ENCODE measurements at regions not wholly inside any gene's neighbourhood (a gene's known extent, or its start where the extent isn't known, plus 50 kb on each side); places are given as distances from the start of the nearest gene placed in this dataset.

DNA sequence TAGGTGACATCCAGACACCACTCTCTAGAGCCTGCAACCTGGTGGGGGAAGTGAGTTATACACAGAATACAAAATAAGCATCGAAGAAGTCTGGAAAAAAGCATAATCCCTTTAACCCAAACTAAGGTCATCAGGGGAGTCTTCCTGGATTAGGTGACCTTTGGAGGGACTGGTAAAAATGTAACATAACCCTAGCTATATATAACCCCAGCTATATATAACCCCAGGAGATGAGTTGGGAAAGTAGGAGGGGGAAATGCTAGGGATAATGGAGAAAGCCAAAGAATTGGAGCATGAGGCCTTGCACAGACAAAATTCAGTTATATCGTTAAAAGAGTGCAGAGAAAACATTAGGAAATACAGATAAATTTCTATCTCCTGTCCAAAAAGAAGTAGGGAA, 164.8 kb downstream of the QRSL1 start:
- Histone ChIP-seq H3K27ac (ENCODE audit: low read depth in 1 of 2, low read length in 2 of 2) (no peak overlapping the region), H3K36me3 (ENCODE audit: control insufficient read depth in 4 of 4, insufficient read depth in 3 of 4, low read depth in 1 of 4, low read length in 3 of 4) (no peaks in the 10 kb centered on the region), H3K4me3 (ENCODE audit: low read depth in 1 of 3, low read length in 3 of 3) (no peak overlapping the region), H3K27me3 (ENCODE audit: control insufficient read depth in 4 of 4, insufficient read depth in 4 of 4, low read length in 3 of 4) (no peaks in the 10 kb centered on the region), H3K4me1 (ENCODE audit: control insufficient read depth in 4 of 4, insufficient read depth in 4 of 4, low read length in 3 of 4) (peaks cover 2 to 18% (median 4%) of the 10 kb centered on the region in 4 donors), H3K9ac (ENCODE audit: low read depth in 1 of 2, low read length in 2 of 2) (no peak overlapping the region), H3K9me3 (ENCODE audit: control insufficient read depth in 4 of 4, low read length in 3 of 4) (no peaks in the 10 kb centered on the region)
- TF ChIP-seq, protein P1, sequence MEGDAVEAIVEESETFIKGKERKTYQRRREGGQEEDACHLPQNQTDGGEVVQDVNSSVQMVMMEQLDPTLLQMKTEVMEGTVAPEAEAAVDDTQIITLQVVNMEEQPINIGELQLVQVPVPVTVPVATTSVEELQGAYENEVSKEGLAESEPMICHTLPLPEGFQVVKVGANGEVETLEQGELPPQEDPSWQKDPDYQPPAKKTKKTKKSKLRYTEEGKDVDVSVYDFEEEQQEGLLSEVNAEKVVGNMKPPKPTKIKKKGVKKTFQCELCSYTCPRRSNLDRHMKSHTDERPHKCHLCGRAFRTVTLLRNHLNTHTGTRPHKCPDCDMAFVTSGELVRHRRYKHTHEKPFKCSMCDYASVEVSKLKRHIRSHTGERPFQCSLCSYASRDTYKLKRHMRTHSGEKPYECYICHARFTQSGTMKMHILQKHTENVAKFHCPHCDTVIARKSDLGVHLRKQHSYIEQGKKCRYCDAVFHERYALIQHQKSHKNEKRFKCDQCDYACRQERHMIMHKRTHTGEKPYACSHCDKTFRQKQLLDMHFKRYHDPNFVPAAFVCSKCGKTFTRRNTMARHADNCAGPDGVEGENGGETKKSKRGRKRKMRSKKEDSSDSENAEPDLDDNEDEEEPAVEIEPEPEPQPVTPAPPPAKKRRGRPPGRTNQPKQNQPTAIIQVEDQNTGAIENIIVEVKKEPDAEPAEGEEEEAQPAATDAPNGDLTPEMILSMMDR (IDR thresholded peaks at IDR 0.05; ENCODE audit: low read depth, low read length, missing input control), result no peak
- TF ChIP-seq RAD21 (IDR thresholded peaks at IDR 0.05), result no peak
- no peak for TF ChIP-seq HNF4A (conservative IDR thresholded peaks at IDR 0.05)
- TF ChIP-seq, protein P2, sequence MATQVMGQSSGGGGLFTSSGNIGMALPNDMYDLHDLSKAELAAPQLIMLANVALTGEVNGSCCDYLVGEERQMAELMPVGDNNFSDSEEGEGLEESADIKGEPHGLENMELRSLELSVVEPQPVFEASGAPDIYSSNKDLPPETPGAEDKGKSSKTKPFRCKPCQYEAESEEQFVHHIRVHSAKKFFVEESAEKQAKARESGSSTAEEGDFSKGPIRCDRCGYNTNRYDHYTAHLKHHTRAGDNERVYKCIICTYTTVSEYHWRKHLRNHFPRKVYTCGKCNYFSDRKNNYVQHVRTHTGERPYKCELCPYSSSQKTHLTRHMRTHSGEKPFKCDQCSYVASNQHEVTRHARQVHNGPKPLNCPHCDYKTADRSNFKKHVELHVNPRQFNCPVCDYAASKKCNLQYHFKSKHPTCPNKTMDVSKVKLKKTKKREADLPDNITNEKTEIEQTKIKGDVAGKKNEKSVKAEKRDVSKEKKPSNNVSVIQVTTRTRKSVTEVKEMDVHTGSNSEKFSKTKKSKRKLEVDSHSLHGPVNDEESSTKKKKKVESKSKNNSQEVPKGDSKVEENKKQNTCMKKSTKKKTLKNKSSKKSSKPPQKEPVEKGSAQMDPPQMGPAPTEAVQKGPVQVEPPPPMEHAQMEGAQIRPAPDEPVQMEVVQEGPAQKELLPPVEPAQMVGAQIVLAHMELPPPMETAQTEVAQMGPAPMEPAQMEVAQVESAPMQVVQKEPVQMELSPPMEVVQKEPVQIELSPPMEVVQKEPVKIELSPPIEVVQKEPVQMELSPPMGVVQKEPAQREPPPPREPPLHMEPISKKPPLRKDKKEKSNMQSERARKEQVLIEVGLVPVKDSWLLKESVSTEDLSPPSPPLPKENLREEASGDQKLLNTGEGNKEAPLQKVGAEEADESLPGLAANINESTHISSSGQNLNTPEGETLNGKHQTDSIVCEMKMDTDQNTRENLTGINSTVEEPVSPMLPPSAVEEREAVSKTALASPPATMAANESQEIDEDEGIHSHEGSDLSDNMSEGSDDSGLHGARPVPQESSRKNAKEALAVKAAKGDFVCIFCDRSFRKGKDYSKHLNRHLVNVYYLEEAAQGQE (IDR thresholded peaks at IDR 0.05), result no peak
- TF ChIP-seq FOXA1 (IDR thresholded peaks at IDR 0.05), result no peak
- no peak for TF ChIP-seq ATF3 (IDR thresholded peaks at IDR 0.05)
- no peak for TF ChIP-seq YY1 (IDR thresholded peaks at IDR 0.05)
- no peak for TF ChIP-seq NR2F2 (IDR thresholded peaks at IDR 0.05)
- TF ChIP-seq ZBTB33 (IDR thresholded peaks at IDR 0.05), result no peak
- no peak for TF ChIP-seq MAX (IDR thresholded peaks at IDR 0.05)
- WGBS, result 89% methylated on average over 2 of the region's 2 CpGs
- no peak for DNase-seq (ENCODE audit: low spot score)

DNA sequence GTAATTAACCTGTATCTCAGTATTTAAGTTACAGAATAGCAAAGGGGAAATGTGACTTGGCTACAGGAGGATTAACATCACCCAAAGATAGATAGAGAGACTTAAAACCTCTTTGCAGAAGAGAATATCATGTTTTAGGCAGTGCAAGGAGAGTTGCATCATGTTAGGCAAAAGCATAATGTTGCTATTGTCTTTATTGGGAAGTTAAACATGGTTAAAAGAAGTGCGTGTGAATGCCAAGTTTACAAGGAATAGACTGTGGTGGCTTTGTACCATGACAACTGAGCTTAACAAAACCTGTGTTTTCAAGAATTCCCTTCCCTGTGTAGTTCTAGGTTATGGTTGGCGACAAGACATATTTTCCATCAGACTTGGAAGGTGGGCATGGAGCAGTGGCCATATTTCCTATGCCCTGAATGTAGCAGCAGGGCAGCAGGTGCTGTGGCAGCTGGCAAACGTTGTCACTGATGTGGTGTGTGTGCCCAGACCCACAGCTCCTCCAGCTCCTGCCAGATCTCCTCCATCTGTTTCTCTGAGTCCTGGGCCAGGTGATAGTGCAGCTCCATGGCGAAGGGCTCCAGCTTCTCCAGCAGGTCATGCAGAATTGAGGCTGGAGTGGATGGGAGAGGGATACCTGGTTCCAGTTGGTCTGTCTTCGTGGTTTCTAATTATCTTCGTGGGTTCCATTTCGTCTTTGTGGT, 163.3 kb downstream of the QRSL1 start:
- WGBS, result 90% methylated on average over 7 of the region's 7 CpGs
- no peak for TF ChIP-seq RXRA (IDR thresholded peaks at IDR 0.05)
- no peak for TF ChIP-seq RAD21 (IDR thresholded peaks at IDR 0.05)
- no peak for TF ChIP-seq NR2F2 (IDR thresholded peaks at IDR 0.05)
- TF ChIP-seq GABPA (IDR thresholded peaks at IDR 0.05 in 1 of 2, conservative IDR thresholded peaks at IDR 0.05 in 1 of 2), result no peak
- no peak for TF ChIP-seq TAF1 (conservative IDR thresholded peaks at IDR 0.05)
- no peak for TF ChIP-seq EGR1 (IDR thresholded peaks at IDR 0.05; ENCODE audit: low read depth in 2 of 2)
- TF ChIP-seq HNF4A (conservative IDR thresholded peaks at IDR 0.05), result no peak
- TF ChIP-seq, protein P1 (IDR thresholded peaks at IDR 0.05; ENCODE audit: low read depth, low read length, missing input control), result no peak
- no peak for TF ChIP-seq HNF4G (IDR thresholded peaks at IDR 0.05)
- TF ChIP-seq MAX (IDR thresholded peaks at IDR 0.05), result no peak
- TF ChIP-seq, protein P2 (IDR thresholded peaks at IDR 0.05), result no peak
- no peak for TF ChIP-seq YY1 (IDR thresholded peaks at IDR 0.05)
- no peak for TF ChIP-seq FOXA1 (IDR thresholded peaks at IDR 0.05)
- H3K27me3 ChIP-seq (ENCODE audit: control insufficient read depth in 4 of 4, insufficient read depth in 4 of 4, low read length in 3 of 4), result no peaks in the 10 kb centered on the region
- H3K4me1 ChIP-seq (ENCODE audit: control insufficient read depth in 4 of 4, insufficient read depth in 4 of 4, low read length in 3 of 4), result peaks cover 0 to 22% (median 4%) of the 10 kb centered on the region in 4 donors
- no peaks in the 10 kb centered on the region for H3K9me3 ChIP-seq (ENCODE audit: control insufficient read depth in 4 of 4, low read length in 3 of 4)
- no peak overlapping the region for H3K27ac ChIP-seq (ENCODE audit: low read depth in 1 of 2, low read length in 2 of 2)
- H3K4me3 ChIP-seq (ENCODE audit: low read depth in 1 of 3, low read length in 3 of 3), result no peak overlapping the region
- no peaks in the 10 kb centered on the region for H3K36me3 ChIP-seq (ENCODE audit: control insufficient read depth in 4 of 4, insufficient read depth in 3 of 4, low read depth in 1 of 4, low read length in 3 of 4)
- no peak overlapping the region for H3K9ac ChIP-seq (ENCODE audit: low read depth in 1 of 2, low read length in 2 of 2)
- no peak for DNase-seq (ENCODE audit: low spot score)
